ENCODE measurements at regions not wholly inside any gene's neighbourhood (a gene's known extent, or its start where the extent isn't known, plus 50 kb on each side); places are given as distances from the start of the nearest gene placed in this dataset.

DNA sequence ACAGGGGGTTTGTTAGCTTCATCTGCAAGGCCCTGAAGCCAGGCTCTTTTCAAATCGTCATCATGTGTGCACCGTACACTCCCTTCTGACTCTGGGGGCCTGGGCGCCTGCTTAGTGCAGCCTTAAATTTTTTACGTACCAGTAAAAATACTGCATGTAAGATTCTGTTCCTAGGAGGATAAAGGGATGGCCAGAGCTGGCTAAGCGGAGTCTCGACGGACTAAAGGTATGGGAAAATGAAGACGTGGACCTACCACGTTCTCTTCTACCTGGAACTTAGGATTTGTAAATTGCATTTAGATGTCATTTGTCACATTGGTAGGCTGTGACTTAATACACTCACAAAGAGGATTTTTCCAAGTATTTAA lies 149.3 kb upstream of the AFDN start:
- H3K4me3 Mint-ChIP-seq, result no peak overlapping the region
- no peak overlapping the region for H3K27ac Mint-ChIP-seq
- H3K27me3 Mint-ChIP-seq, result peaks cover 80% of the 10 kb centered on the region
- peaks cover 22% of the 10 kb centered on the region for H3K4me1 Mint-ChIP-seq
- DNase-seq, result no peak
- peaks cover 4 to 5% of the 10 kb centered on the region in 2 donors for H3K9me3 Mint-ChIP-seq
- ATAC-seq, result no peak

- no peak for ATAC-seq
- Mint-ChIP-seq H3K27ac (no peak overlapping the region), H3K4me3 (no peak overlapping the region), H3K9me3 (no peaks in the 10 kb centered on the region), H3K4me1 (peaks cover 22% of the 10 kb centered on the region), H3K27me3 (peaks cover 90% of the 10 kb centered on the region)
- no peak for DNase-seq
Measured at GRCh38 chr6:167678102-167679101, 148.3 kb upstream of the AFDN start.

DNA sequence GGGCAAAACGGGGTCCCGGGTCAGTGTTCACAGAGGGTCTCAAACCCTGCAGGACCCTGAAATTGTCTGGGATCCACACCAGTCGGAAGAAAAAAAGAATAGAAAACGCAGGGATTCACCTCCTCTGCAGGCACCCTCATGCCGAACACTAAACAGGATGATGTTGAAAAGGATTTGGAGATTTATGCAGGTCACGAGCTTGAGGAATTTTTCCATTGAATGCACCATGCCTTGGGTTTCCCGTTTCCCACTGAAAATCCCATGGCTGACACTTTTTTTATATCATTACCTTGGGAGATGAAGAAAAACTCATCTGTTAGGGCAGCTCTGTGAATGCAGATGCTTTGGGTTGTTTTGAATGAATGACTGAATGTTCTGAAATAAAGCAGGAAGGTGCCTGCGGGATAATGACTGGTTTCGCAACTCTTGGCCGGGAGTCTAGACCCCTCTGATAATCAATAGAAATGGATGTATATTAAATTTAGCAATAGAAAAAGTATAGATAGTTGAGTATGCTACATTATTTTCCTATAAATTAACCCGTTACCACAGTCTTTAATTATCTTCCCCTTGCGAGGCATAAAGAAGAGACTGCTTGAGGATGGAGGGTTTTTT lies 147.5 kb upstream of the AFDN start:
- H3K27me3 Mint-ChIP-seq, result peaks cover 98% of the 10 kb centered on the region
- no peak overlapping the region for H3K27ac Mint-ChIP-seq
- DNase-seq (no peak), ATAC-seq (no peak)
- peaks cover 22% of the 10 kb centered on the region for H3K4me1 Mint-ChIP-seq
- no peaks in the 10 kb centered on the region for H3K9me3 Mint-ChIP-seq
- H3K4me3 Mint-ChIP-seq, result no peak overlapping the region

DNA sequence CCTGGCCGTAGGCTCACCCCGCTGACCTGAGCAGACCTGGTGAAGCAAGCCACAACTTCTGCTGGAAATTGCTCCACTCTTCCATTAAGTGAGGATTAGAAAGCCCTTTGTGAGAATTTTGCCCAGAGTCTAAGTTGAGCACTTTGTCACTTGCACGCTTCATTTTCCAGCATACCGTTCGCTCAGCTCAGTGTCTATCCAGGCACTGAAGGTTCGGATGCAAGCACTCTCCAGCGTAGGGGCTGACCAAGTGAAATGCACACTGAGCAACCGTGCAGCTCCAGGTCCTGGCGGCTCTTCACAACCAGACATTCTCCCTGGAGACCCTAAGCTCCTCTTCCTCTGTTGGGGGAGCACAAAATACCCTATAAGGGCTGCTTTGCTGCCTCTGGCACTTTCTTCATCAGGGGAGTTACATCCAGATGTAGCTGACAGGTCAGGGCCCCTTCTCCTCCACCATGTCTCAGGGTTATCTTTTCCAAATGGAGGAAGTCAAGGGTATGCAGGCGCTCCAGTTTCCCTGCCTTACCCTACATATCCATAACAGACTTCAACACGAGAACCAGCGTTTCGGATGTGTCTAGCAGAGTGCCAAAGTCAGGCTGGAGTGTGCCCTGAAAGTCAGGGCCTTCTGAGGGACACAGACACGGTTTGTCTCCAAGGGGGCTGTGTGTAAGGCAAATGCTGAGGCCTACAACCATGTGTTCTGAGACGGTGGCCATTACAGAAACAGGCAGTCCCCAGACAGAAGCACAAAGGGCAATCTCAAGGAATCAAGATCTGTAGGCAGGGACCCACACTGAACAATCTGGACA lies 146.7 kb upstream of the AFDN start:
- no peaks in the 10 kb centered on the region for H3K9me3 Mint-ChIP-seq
- peaks cover 100% of the 10 kb centered on the region for H3K27me3 Mint-ChIP-seq
- peaks cover 25% of the 10 kb centered on the region for H3K4me1 Mint-ChIP-seq
- no peak for ATAC-seq
- no peak overlapping the region for H3K27ac Mint-ChIP-seq
- no peak overlapping the region for H3K4me3 Mint-ChIP-seq
- DNase-seq, result no peak

DNA sequence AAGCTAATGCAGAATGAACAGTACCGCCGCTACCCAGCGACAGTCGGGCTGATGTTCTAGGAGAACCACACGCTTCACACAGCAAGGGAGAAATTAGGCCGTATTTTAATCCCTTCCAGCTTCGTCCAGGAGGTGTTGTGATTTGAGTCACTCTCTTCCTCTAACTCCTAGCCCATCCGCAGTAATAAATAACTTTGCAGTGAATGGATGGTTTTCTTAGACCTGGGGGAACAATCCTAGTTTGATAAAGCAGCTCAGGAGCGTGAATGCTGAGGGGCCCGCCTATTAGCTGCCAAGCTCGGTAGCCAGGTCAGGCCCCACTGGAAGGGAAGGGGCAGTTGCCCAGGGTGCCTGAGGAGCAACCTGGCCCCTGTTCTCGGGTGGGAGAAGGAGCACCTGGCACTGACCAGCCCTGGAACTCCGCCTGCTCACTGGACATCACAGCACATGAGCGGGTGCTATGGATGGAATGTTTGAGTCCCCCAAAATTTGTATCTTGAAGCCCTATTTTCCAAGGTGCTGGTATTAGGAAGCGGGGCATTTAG lies 146.0 kb upstream of the AFDN start:
- Mint-ChIP-seq H3K27ac (no peak overlapping the region), H3K27me3 (peaks cover 100% of the 10 kb centered on the region), H3K4me1 (peaks cover 32% of the 10 kb centered on the region), H3K4me3 (no peak overlapping the region), H3K9me3 (no peaks in the 10 kb centered on the region)
- ATAC-seq (no peak), DNase-seq (no peak)

GRCh38 chr6:167682125-167682524 lies 144.6 kb upstream of the AFDN start:
- H3K9me3 Mint-ChIP-seq, result no peaks in the 10 kb centered on the region
- H3K4me1 Mint-ChIP-seq, result peaks cover 34% of the 10 kb centered on the region
- ATAC-seq (no peak), DNase-seq (no peak)
- no peak overlapping the region for H3K4me3 Mint-ChIP-seq
- no peak overlapping the region for H3K27ac Mint-ChIP-seq
- H3K27me3 Mint-ChIP-seq, result peaks cover 97% of the 10 kb centered on the region

- no peaks in the 10 kb centered on the region for H3K9me3 Mint-ChIP-seq
- no peak overlapping the region for H3K27ac Mint-ChIP-seq
- no peak overlapping the region for H3K4me3 Mint-ChIP-seq
- no peak for DNase-seq
- peaks cover 34% of the 10 kb centered on the region for H3K4me1 Mint-ChIP-seq
- ATAC-seq, result no peak
- peaks cover 97% of the 10 kb centered on the region for H3K27me3 Mint-ChIP-seq
Measured at GRCh38 chr6:167682546-167683027, 144.1 kb upstream of the AFDN start.

GRCh38 chr6:167683028-167683862 lies 143.5 kb upstream of the AFDN start:
- ATAC-seq, result no peak
- peaks cover 97% of the 10 kb centered on the region for H3K27me3 Mint-ChIP-seq
- H3K9me3 Mint-ChIP-seq, result no peaks in the 10 kb centered on the region
- H3K27ac Mint-ChIP-seq, result peak overlapping the region in 1 of 2 donors; percentile 61
- DNase-seq, result no peak
- H3K4me1 Mint-ChIP-seq, result peaks cover 31% of the 10 kb centered on the region
- H3K4me3 Mint-ChIP-seq, result no peak overlapping the region

GRCh38 chr6:167684276-167685104 lies 142.2 kb upstream of the AFDN start:
- ATAC-seq (no peak), DNase-seq (no peak)
- H3K4me1 Mint-ChIP-seq, result peaks cover 23% of the 10 kb centered on the region
- H3K27me3 Mint-ChIP-seq, result peaks cover 88% of the 10 kb centered on the region
- no peak overlapping the region for H3K4me3 Mint-ChIP-seq
- no peak overlapping the region for H3K27ac Mint-ChIP-seq
- H3K9me3 Mint-ChIP-seq, result no peaks in the 10 kb centered on the region

GRCh38 chr6:167685654-167686053 lies 141.1 kb upstream of the AFDN start:
- H3K27ac Mint-ChIP-seq, result no peak overlapping the region
- no peak for ATAC-seq
- H3K27me3 Mint-ChIP-seq, result peaks cover 79% of the 10 kb centered on the region
- H3K4me1 Mint-ChIP-seq, result peaks cover 23% of the 10 kb centered on the region
- DNase-seq, result no peak
- H3K4me3 Mint-ChIP-seq, result no peak overlapping the region
- H3K9me3 Mint-ChIP-seq, result no peaks in the 10 kb centered on the region

DNA sequence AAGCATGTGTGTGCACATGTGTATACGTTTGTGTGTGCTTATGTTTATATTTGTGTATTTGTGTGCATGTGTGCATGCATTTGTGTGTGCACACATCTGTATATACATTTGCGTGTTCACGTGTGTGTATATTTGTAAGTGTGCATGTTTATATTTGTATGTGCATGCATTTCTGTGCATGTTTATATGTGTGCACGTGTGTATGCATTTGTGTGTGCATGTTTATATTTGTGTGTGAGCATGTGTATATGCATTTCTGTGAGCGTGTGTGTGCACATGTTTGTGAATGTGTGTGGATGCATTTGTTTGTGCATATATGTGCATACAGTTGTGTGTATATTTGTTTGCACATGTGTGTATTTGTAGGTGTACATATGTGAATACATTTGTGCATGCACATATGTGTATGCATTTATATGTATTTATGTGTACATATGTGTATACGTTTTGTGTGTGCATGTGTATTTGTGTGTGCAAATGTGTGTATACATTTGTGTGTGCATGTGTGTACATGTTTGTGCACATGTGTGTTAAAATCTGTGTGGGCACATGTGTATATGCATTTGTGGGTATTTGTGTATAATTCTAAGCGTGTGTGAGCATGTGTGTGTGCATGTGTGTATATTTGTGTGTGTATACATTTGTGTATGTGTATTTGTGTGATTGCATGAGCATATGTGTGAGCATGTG lies 140.4 kb upstream of the AFDN start:
- DNase-seq (no peak), ATAC-seq (no peak)
- Mint-ChIP-seq H3K4me1 (peaks cover 19% of the 10 kb centered on the region), H3K4me3 (no peak overlapping the region), H3K27ac (no peak overlapping the region), H3K9me3 (no peaks in the 10 kb centered on the region), H3K27me3 (peaks cover 79% of the 10 kb centered on the region)

DNA sequence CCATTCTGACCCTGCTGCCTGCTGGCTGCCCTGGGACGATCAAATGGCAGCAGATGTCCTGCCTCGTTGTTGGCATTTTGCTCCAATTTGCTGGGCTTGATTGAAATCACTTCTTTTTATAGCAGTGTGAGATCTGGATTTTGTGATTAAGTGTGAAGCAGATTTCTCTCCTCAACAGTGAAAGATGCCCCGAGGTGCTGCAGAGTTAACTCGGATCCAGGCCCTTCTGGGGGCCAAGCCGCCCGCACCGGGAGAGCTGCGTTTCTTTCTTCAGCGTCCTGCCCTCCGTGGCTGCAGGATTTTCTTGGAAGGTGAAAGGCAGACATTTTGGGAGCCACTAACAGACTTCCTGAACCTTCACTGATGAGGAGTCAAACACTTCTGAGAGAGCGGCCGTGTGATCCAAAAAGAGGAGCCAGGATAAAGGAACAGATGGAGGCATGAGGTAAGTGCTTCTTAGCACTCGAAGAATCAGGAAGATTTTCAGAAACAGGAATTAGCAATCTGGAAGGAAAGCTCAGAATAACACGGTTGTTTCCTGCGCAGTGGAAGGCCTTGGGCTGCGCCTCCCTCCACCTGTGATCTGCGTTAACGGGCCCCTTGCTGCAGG lies 139.5 kb upstream of the AFDN start:
- peaks cover 12% of the 10 kb centered on the region for H3K4me1 Mint-ChIP-seq
- H3K27ac Mint-ChIP-seq, result no peak overlapping the region
- H3K9me3 Mint-ChIP-seq, result no peaks in the 10 kb centered on the region
- peaks cover 76% of the 10 kb centered on the region for H3K27me3 Mint-ChIP-seq
- H3K4me3 Mint-ChIP-seq, result no peak overlapping the region
- no peak for DNase-seq
- no peak for ATAC-seq

DNA sequence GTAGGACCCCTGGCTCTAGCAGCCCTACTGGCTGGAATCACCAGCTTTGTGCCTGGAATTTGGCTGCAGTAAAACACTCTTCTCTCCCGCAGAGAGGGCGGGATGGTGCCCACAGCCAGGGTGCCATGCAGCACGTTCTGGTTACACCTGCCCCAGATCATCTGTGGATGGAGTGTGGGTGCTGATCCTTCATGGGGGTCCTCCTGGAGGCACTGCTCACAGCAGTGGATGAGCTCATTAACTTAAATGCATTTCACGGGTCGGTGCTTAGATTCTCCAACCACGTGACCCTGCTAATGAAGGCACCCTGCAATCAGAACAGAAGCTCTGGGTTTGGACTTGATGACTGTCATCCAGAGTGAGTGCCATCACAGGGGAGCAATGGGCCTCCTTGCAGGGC lies 138.6 kb upstream of the AFDN start:
- Mint-ChIP-seq H3K9me3 (no peaks in the 10 kb centered on the region), H3K27me3 (peaks cover 67% of the 10 kb centered on the region), H3K4me3 (no peak overlapping the region), H3K4me1 (peaks cover 12% of the 10 kb centered on the region), H3K27ac (peak overlapping the region in 1 of 2 donors; percentile 73)
- DNase-seq, result no peak
- no peak for ATAC-seq

Data from stimulated activated naive CD8-positive, alpha-beta T cell treated with anti-CD3 and anti-CD28 coated beads, Interleukin-15, amount 100 ng/mL, for 72 hours (primary cell).